ENCODE measurements at regions not wholly inside any gene's neighbourhood (a gene's known extent, or its start where the extent isn't known, plus 50 kb on each side); places are given as distances from the start of the nearest gene placed in this dataset.
"Not testable (repeated sequence)": the region's sequence is repeated elsewhere in the genome, so short reads cannot be mapped to it uniquely, and the experiment has no call there.

DNA sequence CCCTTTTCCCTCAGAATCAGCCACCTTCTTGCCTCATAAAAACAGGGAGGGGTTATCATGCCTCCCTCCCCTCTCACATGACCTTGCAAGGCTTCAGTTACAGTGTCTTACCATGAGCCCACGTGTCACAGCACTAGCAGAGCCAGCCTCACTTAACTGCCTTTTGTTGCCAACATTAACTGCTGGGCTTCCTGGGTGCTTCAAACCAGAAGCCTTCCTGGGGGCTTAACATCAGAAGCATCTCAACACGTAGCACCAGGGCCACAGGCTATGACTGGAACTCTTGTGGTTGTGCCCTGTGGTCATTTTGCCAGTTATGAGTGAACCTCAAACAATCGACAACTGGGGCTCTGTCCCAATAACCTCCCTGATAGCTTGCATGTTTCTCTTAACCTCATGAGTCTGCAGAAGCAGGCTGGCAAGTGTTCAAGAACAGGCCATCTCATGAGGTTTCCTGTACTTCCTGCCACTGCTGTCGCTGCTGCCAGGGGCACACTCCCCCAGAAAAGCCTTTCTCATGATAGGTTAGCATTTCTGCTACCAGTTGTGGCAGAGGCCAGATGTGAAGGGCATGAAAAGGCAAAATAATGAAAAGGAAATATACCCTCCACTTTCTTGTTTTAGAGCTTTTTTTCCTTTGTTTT, 132.2 kb downstream of the GLUL start:
- DNase-seq: peak; percentile 45

DNA sequence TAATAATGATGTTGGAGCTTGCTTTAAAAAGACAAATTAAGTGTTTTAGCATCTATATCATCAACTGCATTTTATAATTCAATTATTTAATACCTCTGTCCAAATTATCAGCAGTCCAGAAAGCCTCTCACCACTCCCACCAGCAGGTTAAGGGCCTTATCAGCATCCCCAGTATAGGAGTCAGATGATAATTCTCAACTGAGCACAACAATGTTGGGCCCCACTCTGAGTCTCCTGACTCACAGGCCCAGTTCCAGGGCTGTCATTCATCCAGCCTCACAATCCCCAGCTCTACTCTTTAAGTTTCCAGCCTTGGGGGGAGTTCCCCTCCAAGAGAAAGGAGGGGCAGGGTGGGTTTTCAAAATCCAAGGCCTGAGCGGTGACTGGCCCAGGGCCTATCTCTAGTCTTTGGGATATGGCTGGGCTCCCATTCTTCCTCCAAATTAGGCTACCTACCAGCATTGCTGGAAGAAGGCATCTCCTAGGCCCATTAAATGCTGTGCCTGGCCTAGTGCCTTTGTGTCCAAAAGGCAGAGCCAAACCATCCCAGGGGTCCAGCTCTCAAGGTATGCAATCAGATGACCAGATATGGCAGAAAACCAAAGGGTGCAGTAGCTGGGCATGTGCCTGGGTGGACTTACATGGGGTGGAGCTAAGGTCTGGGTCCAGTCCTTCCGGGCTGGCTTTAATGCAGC, 134.1 kb downstream of the GLUL start:
- no peak for DNase-seq

DNA sequence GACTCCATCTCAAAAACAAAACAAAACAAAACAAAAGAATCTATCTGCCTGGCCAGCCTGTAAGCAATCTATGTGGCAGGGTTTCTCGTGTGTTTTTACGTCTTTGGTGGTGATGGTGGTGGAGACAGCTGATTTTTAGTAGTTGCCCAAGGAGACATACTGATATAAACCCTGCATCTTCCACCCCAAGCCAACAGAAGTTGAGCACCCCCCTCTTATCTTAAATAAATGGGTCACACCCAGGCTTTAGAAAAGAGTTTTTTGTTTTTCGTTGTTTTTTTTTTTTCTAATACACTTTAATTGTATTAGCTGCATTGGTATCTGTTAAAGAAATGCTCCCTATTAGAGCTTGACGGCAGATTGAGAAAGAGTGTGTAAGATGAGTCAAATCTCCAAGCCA, 134.7 kb downstream of the GLUL start:
- DNase-seq: no peak

DNA sequence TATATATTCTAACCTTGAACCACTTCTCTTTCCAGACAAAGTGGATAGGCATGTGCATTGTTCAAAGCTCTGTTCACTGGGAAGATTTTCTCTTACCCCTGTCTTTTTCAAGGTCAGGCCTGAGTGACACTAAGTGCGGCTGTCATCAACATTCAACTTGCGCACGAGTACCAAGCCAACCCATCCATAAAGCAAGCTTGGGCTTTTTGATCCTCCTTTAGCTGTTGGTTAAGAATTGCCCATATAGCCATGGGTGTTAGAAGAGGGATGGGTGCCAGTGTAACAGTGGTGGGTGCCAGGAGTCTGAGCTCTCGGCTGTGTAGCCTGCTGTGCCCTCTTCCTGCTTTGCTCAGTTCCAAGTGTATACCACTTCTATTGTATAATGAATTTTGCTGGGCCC, 136.1 kb downstream of the GLUL start:
- DNase-seq: no peak

DNA sequence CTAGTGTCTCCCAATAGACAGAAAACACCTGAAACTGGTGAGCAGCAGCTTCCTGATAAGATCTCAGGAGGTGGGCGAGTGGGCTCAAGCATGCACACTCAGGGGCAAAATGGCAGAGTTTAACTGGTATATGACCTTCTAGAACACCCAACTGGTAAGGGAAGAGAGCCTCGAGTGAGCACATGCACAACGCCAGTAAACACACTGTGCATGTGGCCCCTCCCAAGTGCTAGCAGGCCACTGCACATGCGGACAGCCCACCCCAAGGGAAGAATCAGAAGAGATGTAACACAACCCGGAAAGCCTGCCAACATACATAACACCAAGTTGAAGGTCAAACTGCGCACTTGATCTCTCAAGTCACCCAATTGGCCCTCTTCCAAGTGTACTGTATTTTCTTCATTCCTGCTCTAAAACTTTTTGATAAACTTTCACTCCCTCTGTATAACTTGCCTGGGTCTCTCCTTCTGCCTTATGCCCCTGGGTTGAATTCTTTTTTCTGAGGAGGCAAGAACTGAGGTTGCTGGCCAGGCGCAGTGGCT, 138.2 kb downstream of the GLUL start:
- no peak for DNase-seq

DNA sequence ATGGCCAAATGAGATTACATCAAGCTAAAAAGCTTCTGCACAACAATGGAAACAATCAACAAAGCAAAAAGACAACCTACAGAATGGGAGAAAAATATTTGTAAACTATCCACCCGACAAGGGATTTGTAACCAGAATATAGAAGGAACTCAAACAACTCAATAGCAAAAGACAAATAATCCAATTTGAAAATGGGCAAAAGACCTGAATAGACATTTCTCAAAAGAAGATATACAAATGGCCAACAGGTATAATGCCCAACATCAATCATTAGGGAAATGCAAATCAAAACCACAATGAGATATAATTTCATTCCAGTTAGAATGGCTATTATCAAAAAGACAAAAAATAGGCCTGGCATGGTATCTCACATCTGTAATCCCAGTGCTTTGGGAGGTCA, 140.0 kb downstream of the GLUL start:
- no peak for DNase-seq

DNA sequence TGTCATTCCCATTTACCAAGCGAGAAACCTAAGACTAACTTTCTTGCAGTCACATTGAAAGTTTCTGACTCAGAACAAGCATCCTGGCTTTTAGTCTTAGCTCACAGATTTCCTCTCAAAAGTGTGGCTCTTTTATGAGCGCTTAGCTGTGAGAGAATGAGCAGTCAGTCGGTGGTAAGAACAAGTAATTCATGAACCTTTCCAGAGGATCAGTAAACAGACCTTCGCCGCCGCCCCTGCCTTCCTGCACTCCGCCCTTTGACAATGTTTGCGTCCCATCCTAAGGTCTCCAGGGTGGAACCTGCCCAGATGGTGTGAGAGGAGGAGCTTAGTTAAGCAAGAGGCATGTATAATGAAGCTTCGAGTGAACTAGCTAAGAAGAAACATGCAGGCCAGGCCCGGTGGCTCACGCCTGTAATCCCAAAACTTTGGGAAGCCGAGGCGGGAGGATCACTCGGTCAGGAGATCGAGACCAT, 142.4 kb downstream of the GLUL start:
- peak; percentile 88 for DNase-seq

DNA sequence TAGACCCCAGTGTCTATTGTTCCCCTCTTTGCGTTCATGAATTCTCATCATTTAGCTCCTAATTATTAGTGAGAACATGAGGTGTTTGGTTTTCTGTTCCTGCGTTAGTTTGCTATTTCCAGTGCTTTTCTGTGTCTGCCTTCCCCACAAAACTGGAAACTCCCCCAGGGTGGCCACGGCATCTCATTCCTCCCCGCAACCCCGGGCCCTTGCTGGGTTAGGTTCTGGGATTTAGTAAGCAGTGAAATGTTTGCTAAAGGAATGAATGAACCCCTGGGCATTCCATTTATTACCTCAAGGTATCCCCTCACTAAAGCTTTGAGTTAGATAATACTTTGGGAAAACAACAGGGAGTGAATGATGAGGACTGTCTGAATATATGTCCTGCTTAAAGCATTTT, 142.9 kb downstream of the GLUL start:
- DNase-seq: no peak

DNA sequence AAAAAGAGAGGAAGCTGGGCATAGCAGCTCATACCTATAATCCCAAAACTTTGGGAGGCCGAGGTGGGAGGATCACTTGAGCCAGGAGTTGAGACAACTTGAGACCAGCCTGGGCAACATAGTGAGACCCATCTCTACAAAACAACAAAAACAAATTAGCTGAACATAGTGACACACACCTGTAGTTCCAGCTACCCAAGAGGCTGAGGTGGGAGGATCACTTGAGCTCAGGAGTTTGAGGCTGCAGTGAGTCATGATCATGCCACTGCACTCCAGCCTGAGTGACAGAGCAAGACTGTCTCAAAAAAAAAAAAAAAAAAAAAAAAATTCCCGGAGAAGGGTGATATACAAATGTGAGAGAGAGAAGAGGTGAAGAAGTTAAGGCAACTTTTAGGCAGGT, 143.8 kb downstream of the GLUL start:
- not testable (repeated sequence) for DNase-seq

DNA sequence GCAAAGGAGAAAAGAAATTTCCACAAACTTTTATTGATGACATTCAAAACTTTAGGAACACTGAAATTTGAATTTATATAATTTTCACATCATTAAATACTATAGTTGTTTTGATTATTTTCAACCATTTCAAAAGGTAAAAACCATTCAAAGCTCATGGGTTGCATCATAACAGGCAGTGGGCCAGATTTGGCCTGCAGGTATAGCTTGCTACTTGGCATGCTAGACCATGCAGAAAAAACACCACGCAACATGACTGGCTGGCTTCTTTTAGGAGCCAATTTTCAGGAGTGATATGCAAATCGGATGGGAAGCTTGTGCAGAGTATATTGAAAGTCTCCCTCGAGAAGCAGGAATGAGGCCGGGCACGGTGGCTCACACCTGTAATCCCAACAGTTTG, 144.8 kb downstream of the GLUL start:
- no peak for DNase-seq

DNA sequence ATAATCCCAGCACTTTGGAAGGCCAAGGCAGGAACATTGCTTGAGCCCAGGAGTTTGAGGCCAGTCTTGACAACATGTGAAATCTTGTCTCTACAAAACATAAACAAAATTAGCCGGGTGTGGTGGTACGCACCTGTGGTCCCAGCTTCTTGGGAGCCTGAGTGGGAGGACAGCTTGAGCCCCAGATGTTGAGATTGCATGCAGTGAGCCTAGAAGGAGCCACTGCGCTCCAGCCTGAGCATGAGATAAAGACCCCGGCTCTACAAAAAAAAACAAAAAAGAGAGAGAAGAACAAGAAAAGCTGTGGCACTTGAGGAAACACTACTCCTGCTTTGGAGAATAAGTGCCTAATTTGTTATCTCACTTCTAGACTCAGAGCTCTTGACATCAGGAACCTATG, 146.6 kb downstream of the GLUL start:
- no peak for DNase-seq

DNA sequence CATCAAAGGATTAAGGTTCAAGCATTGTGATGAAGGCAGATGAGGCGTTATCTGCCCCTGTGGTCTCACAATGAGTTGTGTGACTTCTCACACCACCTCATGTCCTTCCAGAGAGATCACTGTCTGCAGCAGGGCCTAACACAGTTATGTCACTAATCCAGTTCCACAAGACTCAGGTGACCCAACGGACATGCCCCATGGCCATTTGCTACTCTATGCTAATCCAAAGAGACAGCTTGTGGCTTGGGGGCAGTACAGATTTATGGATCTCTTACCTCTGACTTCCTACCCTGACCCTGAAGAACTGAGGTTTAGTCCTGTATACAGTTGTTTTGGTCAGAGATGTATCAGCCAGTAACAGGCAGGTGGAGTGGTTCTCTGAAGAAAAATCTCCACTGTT, 147.1 kb downstream of the GLUL start:
- DNase-seq: no peak

DNA sequence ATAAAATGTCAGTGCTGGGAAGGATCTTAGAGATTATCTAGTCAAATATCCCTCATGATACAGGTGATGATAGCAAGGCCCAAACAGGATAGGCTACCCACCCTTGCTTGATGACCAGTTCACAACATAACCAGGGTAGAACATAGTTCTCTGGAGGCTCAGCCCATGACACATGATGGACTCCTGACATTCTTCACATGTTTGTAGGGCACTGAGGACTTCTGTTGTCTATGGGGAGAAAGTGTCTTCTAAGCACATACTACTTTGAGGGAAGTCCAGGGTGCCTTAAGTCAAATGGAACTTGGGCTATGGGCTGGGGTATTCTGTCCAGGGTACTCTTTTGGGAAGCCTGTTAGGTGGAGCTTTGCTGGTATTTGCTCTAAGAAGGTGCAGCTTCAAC, 148.9 kb downstream of the GLUL start:
- DNase-seq: no peak

DNA sequence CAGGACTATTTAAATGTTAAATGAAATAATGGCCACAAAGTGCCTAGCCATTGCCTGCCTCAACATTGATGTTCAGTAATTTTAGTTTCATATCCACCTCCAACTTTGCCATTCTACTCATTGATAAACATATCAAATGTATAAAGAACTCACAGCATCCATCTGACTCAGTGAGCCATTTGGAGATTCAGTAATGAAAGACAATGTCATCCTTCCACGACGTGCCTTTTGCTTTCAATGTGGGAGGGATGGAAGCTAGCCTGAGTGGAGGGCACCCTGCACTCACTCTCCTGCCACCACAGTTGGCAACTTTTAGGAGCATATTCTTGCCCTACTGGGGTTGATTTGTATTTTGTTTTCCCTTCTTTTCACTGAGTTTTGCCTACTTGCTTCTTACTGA, 151.5 kb downstream of the GLUL start:
- no peak for DNase-seq

DNA sequence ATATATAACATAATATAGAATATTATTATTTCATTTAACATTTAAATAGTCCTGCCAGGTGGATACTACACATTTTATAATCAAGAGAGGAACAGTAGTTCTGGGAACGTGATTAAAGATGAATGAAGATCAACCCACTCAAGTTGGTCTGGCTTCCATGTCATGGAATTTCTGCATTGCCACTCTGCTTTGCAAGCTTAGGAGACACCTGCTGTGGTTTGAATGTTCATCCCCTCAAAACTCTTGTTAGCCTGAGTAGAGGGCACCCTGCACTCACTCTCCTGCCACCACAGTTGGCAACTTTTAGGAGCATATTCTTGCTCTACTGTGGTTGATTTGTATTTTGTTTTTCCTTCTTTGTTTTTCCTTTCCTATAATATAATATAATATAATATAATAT, 153.2 kb downstream of the GLUL start:
- DNase-seq: no peak

DNA sequence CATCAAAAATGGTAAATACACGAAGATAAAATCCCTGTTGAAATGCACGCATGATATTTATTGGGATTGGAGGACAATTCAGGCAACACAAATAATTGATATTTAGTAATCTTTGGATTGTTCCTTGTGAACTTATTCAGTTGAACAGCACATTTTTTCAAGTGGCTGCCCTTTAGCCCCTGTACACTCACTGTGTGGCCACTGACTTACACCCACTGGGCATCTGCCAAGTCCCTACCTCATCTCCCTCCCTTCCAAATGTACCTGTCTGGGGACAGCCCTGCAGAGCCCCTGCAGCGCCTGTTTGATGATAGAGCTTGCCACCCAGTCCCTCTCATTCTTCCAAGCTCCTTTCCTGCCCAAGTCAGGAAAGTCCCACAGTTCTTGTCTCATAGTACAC, 154.3 kb downstream of the GLUL start:
- DNase-seq: peak; percentile 56

DNA sequence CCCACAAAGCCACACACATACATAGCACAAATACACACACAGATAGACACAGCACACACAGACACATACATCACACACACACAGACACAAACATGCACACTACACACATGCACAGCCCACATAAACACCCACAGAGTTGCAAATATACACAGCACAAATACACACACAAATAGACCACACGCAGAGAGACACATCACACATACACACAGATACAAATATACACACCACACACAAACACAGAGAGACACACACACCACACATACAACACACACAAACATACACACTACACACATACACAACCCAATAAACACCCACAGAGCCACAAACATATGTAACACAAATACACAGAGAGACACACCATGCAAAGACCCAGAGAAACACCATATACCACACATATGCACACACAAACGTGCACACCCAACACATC, 154.9 kb downstream of the GLUL start:
- DNase-seq: no peak

DNA sequence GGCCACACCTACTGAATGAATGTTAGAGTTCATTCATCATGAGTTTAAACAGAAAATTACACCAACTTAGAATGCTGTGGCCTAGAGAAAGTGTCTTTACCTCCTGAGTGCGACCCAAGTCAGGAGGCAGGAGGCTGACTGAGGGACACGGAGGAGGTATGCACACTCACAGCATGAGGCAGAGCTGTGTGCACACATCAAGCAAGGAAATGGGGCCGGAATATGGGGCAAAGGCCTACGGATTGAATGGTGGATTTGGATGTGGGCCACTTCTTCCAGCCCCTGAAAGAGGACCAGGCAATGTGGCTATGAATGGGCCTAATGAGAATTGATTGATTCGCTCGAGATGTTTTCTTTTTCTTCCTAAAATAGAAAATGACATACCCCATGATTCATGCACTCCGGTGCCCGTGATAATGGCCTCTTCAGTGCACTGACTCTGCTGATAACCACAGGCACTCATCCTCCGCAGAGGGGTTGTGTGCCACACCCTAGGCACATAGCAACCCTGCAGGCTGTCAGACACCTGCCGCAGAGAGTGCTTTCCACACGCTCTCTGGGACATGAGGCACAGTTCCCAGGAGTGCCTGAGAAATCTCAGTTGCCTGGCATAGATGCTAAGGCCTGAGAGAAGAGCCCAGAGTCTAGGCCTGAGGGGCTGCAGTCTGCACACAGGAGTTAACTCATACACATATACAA, 155.5 kb downstream of the GLUL start:
- peak; percentile 93 for DNase-seq

DNA sequence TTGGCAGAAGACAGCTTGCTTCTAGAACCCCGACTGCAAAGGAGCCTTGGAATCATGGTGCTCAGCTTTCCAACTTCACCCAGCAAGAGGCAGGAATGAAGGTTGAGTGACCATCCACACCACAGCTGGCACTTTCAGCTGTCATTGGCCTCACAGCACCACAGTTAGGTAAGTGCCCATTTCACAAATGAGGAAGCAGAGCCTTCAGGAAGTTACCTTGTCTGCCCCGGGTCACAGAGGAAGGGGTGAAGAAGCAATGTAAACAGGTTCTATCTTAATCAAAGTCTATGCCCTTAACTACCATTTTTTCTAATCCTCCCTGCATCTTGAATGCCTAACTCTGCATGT, 156.0 kb downstream of the GLUL start:
- DNase-seq: peak; percentile 78

DNA sequence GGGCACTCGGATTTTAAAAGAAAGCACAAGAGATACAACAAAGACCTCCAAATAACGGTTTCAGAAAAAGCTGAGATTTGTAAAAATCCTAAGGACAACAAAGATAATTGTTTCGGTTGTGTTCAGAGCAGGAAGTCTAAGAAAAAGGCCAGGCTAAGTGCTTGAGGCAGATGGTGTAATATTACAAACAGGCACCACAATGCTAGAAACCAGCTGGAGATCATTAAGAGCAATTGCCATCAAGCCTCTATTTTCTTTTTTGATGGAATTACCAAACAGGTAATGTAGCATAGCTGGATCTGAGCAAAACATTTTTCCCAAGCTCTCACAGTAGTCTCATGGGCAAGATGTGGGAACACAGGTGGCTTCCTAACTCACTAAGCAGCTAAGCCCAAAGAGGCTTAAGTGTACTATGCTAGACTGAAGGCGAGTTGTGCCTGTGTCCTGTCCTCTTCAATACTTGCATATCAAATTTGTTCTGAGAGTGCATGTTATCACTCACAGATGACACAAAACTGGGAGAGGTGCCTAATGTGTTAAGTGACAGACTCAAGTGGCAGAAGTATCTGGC, 161.6 kb downstream of the GLUL start:
- DNase-seq: peak; percentile 95

DNA sequence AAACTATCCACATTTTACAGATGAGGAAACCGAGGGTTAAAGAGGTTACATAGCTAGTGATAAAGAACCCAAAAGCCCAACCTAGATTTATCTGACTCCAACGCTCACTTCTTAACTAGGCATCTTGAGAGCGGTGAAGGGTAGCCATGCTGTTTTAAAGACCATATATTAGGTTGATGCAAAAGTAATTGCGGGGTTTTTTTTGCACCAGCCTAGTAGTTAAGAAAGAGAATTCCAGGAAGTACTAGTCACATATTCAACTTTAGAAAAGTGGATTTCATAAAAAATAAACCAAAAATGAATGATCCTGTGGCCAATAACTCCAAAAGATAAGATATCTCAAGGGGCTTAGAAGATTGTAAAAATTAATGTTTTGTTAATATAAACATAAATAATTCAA, 162.1 kb downstream of the GLUL start:
- peak; percentile 11 for DNase-seq

DNA sequence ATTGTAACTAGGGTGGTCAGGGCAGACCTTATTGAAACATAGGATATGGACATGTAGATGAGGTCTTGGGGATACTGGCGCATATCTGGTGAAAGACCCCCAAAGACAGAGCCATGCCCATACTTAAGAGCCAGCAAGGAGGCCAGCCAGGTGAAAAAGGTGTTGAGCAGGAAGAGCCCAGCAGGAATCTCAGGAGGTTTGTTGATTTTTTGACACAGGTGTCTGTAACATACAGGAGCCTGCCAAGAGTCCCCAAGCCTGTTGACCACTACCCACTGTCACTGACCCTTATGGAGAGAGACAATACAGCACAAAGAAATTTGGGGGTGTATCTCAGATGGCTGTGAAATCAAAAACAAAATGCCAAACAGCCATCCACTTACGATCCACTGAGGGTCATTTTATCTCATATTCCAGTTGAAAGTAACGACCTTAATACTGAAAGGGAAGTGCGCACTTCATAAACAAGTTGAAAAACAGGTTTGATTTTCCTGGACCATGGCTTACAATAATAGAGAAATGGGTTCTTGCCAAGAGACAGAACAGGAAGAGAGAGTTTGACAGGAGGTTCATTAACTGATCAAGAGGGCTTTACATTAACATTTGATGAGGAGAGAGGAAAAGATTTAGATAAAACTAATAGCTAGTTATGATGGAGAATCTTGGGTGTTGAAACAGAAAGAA, 163.6 kb downstream of the GLUL start:
- DNase-seq: peak; percentile 51

DNA sequence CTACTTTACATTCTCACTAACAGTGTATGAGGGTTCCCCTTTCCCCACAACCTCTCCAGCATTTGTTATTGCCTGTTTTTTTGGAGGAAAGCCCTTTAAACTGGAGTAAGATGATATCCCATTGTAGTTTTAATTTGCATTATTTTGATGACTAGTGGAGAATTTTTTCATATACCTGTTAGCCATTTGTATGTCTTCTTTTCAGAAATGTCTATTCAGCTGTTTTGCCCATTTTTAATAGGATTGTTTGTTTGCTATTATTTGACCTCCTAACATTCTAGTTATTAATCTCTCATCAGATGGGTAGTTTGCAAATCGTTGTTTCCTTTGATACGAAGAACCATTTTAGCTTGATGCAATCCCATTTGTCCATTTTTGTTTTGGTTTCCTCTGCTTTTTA, 165.0 kb downstream of the GLUL start:
- DNase-seq: no peak

All from NCI-H69 (cell line).